Gastrocnemius medialis (tissue), 4 donors: ENCODE measurements at regions not wholly inside any gene's neighbourhood (a gene's known extent, or its start where the extent isn't known, plus 50 kb on each side); places are given as distances from the start of the nearest gene placed in this dataset.

ENCODE experiments used
- CTCF ChIP-seq, 5 experiments: fragments of 450-650 bp in 3 of 5; fragments of 200-600 bp in 2 of 5; sonication (generic) in 2 of 5; IDR thresholded peaks in 4 of 5; conservative IDR thresholded peaks in 1 of 5; 1 replicate in 4 of 5; 2 replicates in 1 of 5; pipeline ENCODE4 v1.5.1; 2016 to 2019; ENCODE audit warnings: antibody characterized with exemption in 5 of 5, mild to moderate bottlenecking in 3 of 5, moderate library complexity in 3 of 5
- POLR2A ChIP-seq, 2 donors: fragments of 450-650 bp; IDR thresholded peaks; one replicate each; pipeline ENCODE4 v1.6.1; 2017; ENCODE audit warnings: antibody characterized with exemption in 2 of 2, mild to moderate bottlenecking in 2 of 2, moderate library complexity in 2 of 2

- TF ChIP-seq CTCF (IDR thresholded peaks at IDR 0.05 in 4 of 5, conservative IDR thresholded peaks at IDR 0.05 in 1 of 5) (no peak), POLR2A (IDR thresholded peaks at IDR 0.05) (no peak)
Observed at GRCh38 chr4:38426532-38426931, 237.5 kb upstream of the KLF3 start.
